Left ventricle myocardium inferior (tissue), 1 donor: ENCODE measurements at regions not wholly inside any gene's neighbourhood (a gene's known extent, or its start where the extent isn't known, plus 50 kb on each side); places are given as distances from the start of the nearest gene placed in this dataset.
A peak's percentile ranks its signal among the peaks of the same experiment; 100 is the strongest.
"Not testable (repeated sequence)": the region's sequence is repeated elsewhere in the genome, so short reads cannot be mapped to it uniquely, and the experiment has no call there.

Source experiments
- DNase-seq: peaks from one replicate; pipeline ENCODE4 v3.0.0-alpha.2; 2020
- H3K27ac ChIP-seq: fragments of 200-600 bp; replicated peaks from 2 replicates; pipeline ENCODE4 v1.8.0; 2021
- H3K27me3 ChIP-seq: fragments of 200-600 bp; 2 replicates; pipeline ENCODE4 v1.8.0; 2021; ENCODE audit warnings: low read depth
- H3K36me3 ChIP-seq: fragments of 200-600 bp; 2 replicates; pipeline ENCODE4 v1.8.0; 2021
- H3K4me1 ChIP-seq: fragments of 200-600 bp; 2 replicates; pipeline ENCODE4 v1.8.0; 2021
- H3K4me3 ChIP-seq: fragments of 200-600 bp; 2 replicates; pipeline ENCODE4 v1.8.0; 2021; ENCODE audit warnings: mild to moderate bottlenecking, moderate library complexity
- H3K9me3 ChIP-seq: fragments of 200-600 bp; replicated peaks from 2 replicates; pipeline ENCODE4 v1.8.0; 2021
- intact Hi-C: fragments of 100-400 bp; cut with micrococcal nuclease; formaldehyde crosslinking; loops from one replicate; pipeline ENCODE4 v1.11.0; 2022
- TF ChIP-seq, protein P1 (sequence below): fragments of 200-600 bp; IDR thresholded peaks from 2 replicates; pipeline ENCODE4 v1.8.0; 2021; ENCODE audit warnings: antibody characterized with exemption, mild to moderate bottlenecking, borderline replicate concordance
- donor health status: DM: no; HTN: yes; CAD: no; lungs with severe emphysema.

DNA sequence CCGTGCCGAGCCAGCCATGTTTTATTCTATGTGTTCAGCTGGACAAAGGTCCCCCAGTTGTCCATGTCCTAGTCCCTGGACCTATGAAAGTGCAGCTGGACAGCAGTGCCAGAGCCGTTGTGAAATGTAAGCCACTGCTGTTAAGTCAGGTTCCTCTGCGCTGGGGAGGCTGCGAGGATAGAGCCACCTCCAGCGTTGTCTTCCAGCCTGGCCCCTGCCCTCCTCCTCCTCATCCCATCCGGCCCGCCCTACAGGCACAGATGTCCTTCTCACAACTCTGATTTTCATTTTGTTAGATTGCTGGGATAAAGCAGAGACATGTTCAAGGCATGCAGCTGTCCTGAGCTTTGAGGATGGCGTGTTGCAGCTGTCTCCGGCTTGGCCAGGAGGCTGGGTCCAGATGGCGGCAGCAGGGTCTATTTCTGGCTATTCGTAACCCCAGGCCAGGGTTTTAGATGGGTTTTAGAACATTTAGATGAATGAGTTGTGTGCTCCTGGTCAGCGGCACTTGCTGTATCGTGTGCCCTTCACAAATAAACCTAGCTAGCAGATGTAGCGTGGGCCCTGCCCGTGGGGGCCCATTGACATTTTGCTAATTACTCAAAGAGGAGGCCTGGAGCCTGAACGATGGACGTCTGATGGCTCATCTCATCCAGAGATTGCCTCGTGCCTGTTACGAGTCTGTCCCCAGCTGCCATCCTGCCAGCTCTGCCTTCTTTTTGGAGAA is 185.7 kb downstream of the LAT start:
- H3K36me3 ChIP-seq, H3K4me3 ChIP-seq, intact Hi-C loops, DNase-seq, H3K27me3 ChIP-seq: not testable (repeated sequence)
- Histone ChIP-seq H3K9me3 (peaks cover 11% of the 10 kb centered on the region), H3K4me1 (peaks cover 22% of the 10 kb centered on the region), H3K27ac (peak overlapping the region; percentile 72)

- H3K27me3 ChIP-seq, H3K36me3 ChIP-seq, H3K4me3 ChIP-seq, DNase-seq, intact Hi-C loops: not testable (repeated sequence)
- Histone ChIP-seq H3K4me1 (peaks cover 22% of the 10 kb centered on the region), H3K9me3 (peaks cover 11% of the 10 kb centered on the region), H3K27ac (peak overlapping the region; percentile 72)
These were observed 184.6 kb downstream of the LAT start for GRCh38 chr16:29169295-29169994.

DNA sequence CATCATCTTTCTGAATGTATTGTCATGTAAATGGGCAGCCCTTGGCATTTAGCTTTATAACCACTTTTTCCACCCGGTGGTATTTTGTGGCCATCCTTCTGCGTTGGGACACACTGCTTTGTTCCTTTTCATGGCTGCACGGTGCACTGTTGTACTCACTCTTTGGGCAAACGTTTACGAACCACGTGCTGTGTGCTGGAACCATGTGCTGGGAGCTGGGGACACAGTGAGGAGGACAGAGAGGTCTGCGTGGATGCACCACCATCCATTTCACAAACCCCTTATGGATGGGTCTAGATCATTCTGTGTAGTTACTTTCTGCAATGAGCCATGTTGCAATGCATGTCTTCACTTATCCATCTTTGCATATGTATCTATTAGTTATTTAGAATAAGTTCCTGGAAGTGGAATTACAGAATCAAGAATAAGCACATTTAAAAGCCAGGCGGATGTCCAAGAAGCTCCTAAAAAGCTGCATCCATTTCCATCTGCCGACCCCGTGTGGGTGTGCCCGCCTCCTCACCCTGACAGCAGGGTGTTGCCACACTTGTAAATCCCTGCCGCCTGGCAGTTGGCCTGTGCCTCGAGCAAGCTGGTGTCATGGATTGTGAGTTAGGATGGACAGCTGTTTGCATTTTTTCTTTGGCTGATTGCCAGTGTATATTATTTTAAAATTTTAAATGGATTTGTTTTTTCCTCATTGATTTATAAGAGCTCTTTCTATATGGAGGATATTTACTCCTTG is 183.8 kb downstream of the LAT start:
- H3K27me3 ChIP-seq, DNase-seq, H3K4me3 ChIP-seq, H3K36me3 ChIP-seq, intact Hi-C loops: not testable (repeated sequence)
- H3K27ac ChIP-seq = peak overlapping the region; percentile 72
- peaks cover 22% of the 10 kb centered on the region for H3K4me1 ChIP-seq
- H3K9me3 ChIP-seq = peaks cover 13% of the 10 kb centered on the region

- H3K27me3 ChIP-seq, H3K36me3 ChIP-seq, H3K9me3 ChIP-seq, DNase-seq, intact Hi-C loops, H3K27ac ChIP-seq, H3K4me3 ChIP-seq: not testable (repeated sequence)
- H3K4me1 ChIP-seq = peaks cover 10% of the 10 kb centered on the region
These were observed 179.7 kb downstream of the LAT start for GRCh38 chr16:29164442-29165089.

GRCh38 chr16:29160171-29160570 is 175.3 kb downstream of the LAT start:
- H3K27ac ChIP-seq, H3K36me3 ChIP-seq, H3K9me3 ChIP-seq, H3K4me3 ChIP-seq, DNase-seq, intact Hi-C loops, H3K27me3 ChIP-seq: not testable (repeated sequence)
- peaks cover 27% of the 10 kb centered on the region for H3K4me1 ChIP-seq

- H3K36me3 ChIP-seq, H3K4me3 ChIP-seq, DNase-seq, H3K9me3 ChIP-seq, H3K27me3 ChIP-seq, intact Hi-C loops: not testable (repeated sequence)
- peaks cover 29% of the 10 kb centered on the region for H3K4me1 ChIP-seq
- H3K27ac ChIP-seq = peak overlapping the region; percentile 36
These were observed 174.8 kb downstream of the LAT start for GRCh38 chr16:29159603-29160002.

- intact Hi-C loops = no loop called here
- no peak overlapping the region for H3K4me3 ChIP-seq
- H3K27me3 ChIP-seq = no peaks in the 10 kb centered on the region
- DNase-seq = no peak
- H3K36me3 ChIP-seq = no peaks in the 10 kb centered on the region
- H3K9me3 ChIP-seq = peaks cover 3% of the 10 kb centered on the region
- peak overlapping the region; percentile 88 for H3K27ac ChIP-seq
- peaks cover 37% of the 10 kb centered on the region for H3K4me1 ChIP-seq
- TF ChIP-seq, protein P1, sequence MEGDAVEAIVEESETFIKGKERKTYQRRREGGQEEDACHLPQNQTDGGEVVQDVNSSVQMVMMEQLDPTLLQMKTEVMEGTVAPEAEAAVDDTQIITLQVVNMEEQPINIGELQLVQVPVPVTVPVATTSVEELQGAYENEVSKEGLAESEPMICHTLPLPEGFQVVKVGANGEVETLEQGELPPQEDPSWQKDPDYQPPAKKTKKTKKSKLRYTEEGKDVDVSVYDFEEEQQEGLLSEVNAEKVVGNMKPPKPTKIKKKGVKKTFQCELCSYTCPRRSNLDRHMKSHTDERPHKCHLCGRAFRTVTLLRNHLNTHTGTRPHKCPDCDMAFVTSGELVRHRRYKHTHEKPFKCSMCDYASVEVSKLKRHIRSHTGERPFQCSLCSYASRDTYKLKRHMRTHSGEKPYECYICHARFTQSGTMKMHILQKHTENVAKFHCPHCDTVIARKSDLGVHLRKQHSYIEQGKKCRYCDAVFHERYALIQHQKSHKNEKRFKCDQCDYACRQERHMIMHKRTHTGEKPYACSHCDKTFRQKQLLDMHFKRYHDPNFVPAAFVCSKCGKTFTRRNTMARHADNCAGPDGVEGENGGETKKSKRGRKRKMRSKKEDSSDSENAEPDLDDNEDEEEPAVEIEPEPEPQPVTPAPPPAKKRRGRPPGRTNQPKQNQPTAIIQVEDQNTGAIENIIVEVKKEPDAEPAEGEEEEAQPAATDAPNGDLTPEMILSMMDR = no peak
These were observed 173.9 kb downstream of the LAT start for GRCh38 chr16:29158785-29159184.

DNA sequence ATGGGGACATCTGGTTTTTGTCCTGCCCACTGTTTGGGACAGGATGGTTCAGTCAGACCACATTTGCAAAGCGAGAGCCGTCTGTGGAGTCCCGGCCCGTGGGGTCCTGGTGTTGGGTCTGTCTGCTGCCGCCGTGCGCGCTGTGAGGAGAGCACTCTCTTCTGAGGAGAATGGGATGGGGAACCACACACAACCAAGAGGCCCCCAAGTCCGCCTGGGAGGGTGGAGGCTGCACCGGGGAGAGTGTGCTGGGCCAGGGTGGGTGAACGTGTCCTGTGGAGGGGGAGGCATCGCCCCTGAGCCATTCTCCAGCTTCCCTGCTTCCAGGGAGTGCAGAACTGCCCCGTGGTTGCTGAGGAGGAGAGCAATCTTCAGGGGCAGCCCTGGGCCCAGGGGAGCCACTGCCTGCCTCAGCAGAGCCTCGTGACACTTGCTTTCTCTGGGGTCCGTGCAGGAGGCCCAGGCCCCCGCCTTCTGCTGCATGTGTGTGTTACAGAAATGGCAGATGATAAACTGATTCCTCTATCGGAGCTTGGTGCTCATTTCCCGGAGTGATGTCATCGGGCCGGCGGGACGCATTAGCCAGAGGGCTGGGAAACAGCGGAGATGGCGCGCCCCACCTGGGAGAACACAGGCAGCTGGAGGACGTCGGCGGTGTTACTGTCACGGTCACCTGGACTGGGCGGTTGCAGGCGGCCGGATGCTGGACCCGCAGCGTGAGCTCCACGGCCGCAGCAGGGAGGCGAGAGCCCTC is 173.4 kb downstream of the LAT start:
- H3K4me1 ChIP-seq = peaks cover 37% of the 10 kb centered on the region
- DNase-seq, intact Hi-C loops, H3K4me3 ChIP-seq, H3K27me3 ChIP-seq, H3K36me3 ChIP-seq, H3K9me3 ChIP-seq: not testable (repeated sequence)
- peak overlapping the region; percentile 88 for H3K27ac ChIP-seq
